GM23338 (cell line): ENCODE measurements at regions not wholly inside any gene's neighbourhood (a gene's known extent, or its start where the extent isn't known, plus 50 kb on each side); places are given as distances from the start of the nearest gene placed in this dataset.
"Not testable (repeated sequence)": the region's sequence is repeated elsewhere in the genome, so short reads cannot be mapped to it uniquely, and the experiment has no call there.

Experiments
- ATAC-seq: fragments of 200-7000 bp; cut with Tn5 transposase; 3 replicates; pipeline ENCODE4 v1.9.1; 2020
- DNase-seq: peaks from one replicate; pipeline ENCODE4 v3.0.0-alpha.2; 2015; ENCODE audit warnings: low spot score
- H2AFZ ChIP-seq: fragments of 200-600 bp; sonication (generic); 2 replicates; pipeline ENCODE4 v1.8.0; 2016; ENCODE audit warnings: antibody characterized with exemption, mild to moderate bottlenecking, moderate library complexity
- H3F3A ChIP-seq: fragments of 200-600 bp; sonication (generic); replicated peaks from 2 replicates; pipeline ENCODE4 v1.8.0; 2017; ENCODE audit warnings: antibody characterized with exemption, mixed run types, low read depth
- H3K27ac ChIP-seq: fragments of 200-600 bp; sonication (generic); 2 replicates; pipeline ENCODE4 v1.6.1; 2016; ENCODE audit warnings: low read depth
- H3K27me3 ChIP-seq: fragments of 200-600 bp; sonication (generic); 2 replicates; pipeline ENCODE4 v1.8.0; 2016; ENCODE audit warnings: mild to moderate bottlenecking, mixed run types, moderate library complexity; ENCODE audit not compliant: insufficient read depth
- H3K36me3 ChIP-seq: fragments of 200-600 bp; sonication (generic); 2 replicates; pipeline ENCODE4 v1.8.0; 2016; ENCODE audit warnings: mild to moderate bottlenecking; ENCODE audit not compliant: insufficient read depth
- H3K4me1 ChIP-seq: fragments of 200-600 bp; sonication (generic); 2 replicates; pipeline ENCODE4 v1.8.0; 2016; ENCODE audit warnings: mild to moderate bottlenecking, moderate library complexity; ENCODE audit not compliant: insufficient read depth
- H3K4me2 ChIP-seq: fragments of 200-600 bp; sonication (generic); 2 replicates; pipeline ENCODE4 v1.7.1; 2017; ENCODE audit warnings: mixed run types
- H3K4me3 ChIP-seq: fragments of 200-600 bp; sonication (generic); 2 replicates; pipeline ENCODE4 v1.6.1; 2016; ENCODE audit warnings: mixed run types
- H3K79me2 ChIP-seq: fragments of 200-600 bp; sonication (generic); replicated peaks from 2 replicates; pipeline ENCODE4 v1.8.0; 2017; ENCODE audit warnings: mild to moderate bottlenecking; ENCODE audit not compliant: insufficient read depth
- H3K9me2 ChIP-seq: fragments of 200-600 bp; sonication (generic); 2 replicates; pipeline ENCODE4 v1.8.0; 2017; ENCODE audit not compliant: insufficient read depth
- H4K20me1 ChIP-seq: fragments of 200-600 bp; sonication (generic); replicated peaks from 2 replicates; pipeline ENCODE4 v1.8.0; 2017; ENCODE audit warnings: mild to moderate bottlenecking; ENCODE audit not compliant: insufficient read depth
- H3K27ac Mint-ChIP-seq: 2 replicates; pipeline ENCODE4 v1.8.0; 2020; ENCODE audit warnings: inconsistent platforms, mild to moderate bottlenecking, moderate library complexity, mixed read lengths
- H3K27me3 Mint-ChIP-seq: 3 replicates; pipeline ENCODE4 v1.8.0; 2022; ENCODE audit warnings: low read depth, mild to moderate bottlenecking, moderate library complexity, mixed read lengths, inconsistent platforms; ENCODE audit not compliant: insufficient read depth, poor library complexity
- H3K36me3 Mint-ChIP-seq: 3 replicates; pipeline ENCODE4 v1.8.0; 2021; ENCODE audit warnings: low read depth, mild to moderate bottlenecking, inconsistent platforms, moderate library complexity, mixed read lengths
- H3K4me1 Mint-ChIP-seq: 3 replicates; pipeline ENCODE4 v1.8.0; 2020; ENCODE audit warnings: mild to moderate bottlenecking, inconsistent platforms, mixed read lengths
- H3K4me3 Mint-ChIP-seq: 3 replicates; pipeline ENCODE4 v1.8.0; 2021; ENCODE audit warnings: moderate library complexity, mild to moderate bottlenecking, inconsistent platforms, mixed read lengths
- H3K9me3 Mint-ChIP-seq: 3 replicates; pipeline ENCODE4 v1.8.0; 2020; ENCODE audit warnings: moderate library complexity, mild to moderate bottlenecking, inconsistent platforms, mixed read lengths
- CREB1 ChIP-seq: fragments of 250-450 bp; sonication (Bioruptor Pico); IDR thresholded peaks from 2 replicates; pipeline ENCODE4 v1.5.0; 2020; ENCODE audit warnings: low read depth, mild to moderate bottlenecking, moderate library complexity
- CTCF ChIP-seq, 2 experiments: fragments of 200-600 bp in 1 of 2; sonication (generic) in 1 of 2; conservative IDR thresholded peaks; 2 replicates each; pipeline versions ENCODE4 v1.5.1 to v1.6.1; 2016 to 2017; ENCODE audit warnings: antibody characterized with exemption in 2 of 2, low read depth in 2 of 2, mild to moderate bottlenecking in 2 of 2, moderate library complexity in 1 of 2
- EZH2phosphoT487 ChIP-seq: fragments of 200-600 bp; sonication (generic); IDR thresholded peaks from one replicate; pipeline ENCODE4 v1.8.1; 2018; ENCODE audit warnings: antibody characterized with exemption; ENCODE audit not compliant: unreplicated experiment
- JUNB ChIP-seq: IDR thresholded peaks from one replicate; pipeline ENCODE4 v1.6.1; 2016; ENCODE audit warnings: antibody characterized with exemption; ENCODE audit not compliant: unreplicated experiment
- NANOG ChIP-seq: IDR thresholded peaks from 2 replicates; pipeline ENCODE4 v1.6.1; 2016; ENCODE audit warnings: antibody characterized with exemption, borderline replicate concordance
- POLR2AphosphoS5 ChIP-seq: IDR thresholded peaks from 2 replicates; pipeline ENCODE4 v1.6.1; 2016; ENCODE audit warnings: antibody characterized with exemption, low read depth
- REST ChIP-seq: IDR thresholded peaks from one replicate; pipeline ENCODE4 v1.6.1; 2018; ENCODE audit warnings: antibody characterized with exemption; ENCODE audit not compliant: unreplicated experiment
- STAT1 ChIP-seq: IDR thresholded peaks from one replicate; pipeline ENCODE4 v1.6.1; 2016; ENCODE audit warnings: antibody characterized with exemption; ENCODE audit not compliant: unreplicated experiment
- ZNF331 ChIP-seq: fragments of 250-450 bp; sonication (Bioruptor Pico); IDR thresholded peaks from 2 replicates; pipeline ENCODE4 v1.5.0; 2020; ENCODE audit warnings: low read depth, mild to moderate bottlenecking, moderate library complexity

- H4K20me1 ChIP-seq, result no peaks in the 10 kb centered on the region; the same call in 1 of the 2 replicates
Observed at GRCh38 chr10:55628260-55628701, 732.8 kb downstream of the ZWINT start.

GRCh38 chr10:55627501-55628051 is 733.5 kb downstream of the ZWINT start:
- H4K20me1 ChIP-seq, result no peaks in the 10 kb centered on the region; the same call in 1 of the 2 replicates
- H3K4me3 ChIP-seq, result no peak overlapping the region
- Mint-ChIP-seq H3K9me3 (no peaks in the 10 kb centered on the region), H3K4me3 (no peak overlapping the region; the same call in 2 of the 3 replicates), H3K27ac (no peak overlapping the region), H3K36me3 (no peaks in the 10 kb centered on the region), H3K27me3 (no peaks in the 10 kb centered on the region), H3K4me1 (peaks cover 25% of the 10 kb centered on the region)
- no peak overlapping the region for H3K4me2 ChIP-seq
- no peaks in the 10 kb centered on the region for H3F3A ChIP-seq
- no peaks in the 10 kb centered on the region for H3K9me2 ChIP-seq
- H3K27me3 ChIP-seq, result no peaks in the 10 kb centered on the region
- no peak overlapping the region for H3K27ac ChIP-seq
- peaks cover 26% of the 10 kb centered on the region for H3K4me1 ChIP-seq
- ATAC-seq, result peak; percentile 31
- H3K79me2 ChIP-seq, result no peaks in the 10 kb centered on the region
- H3K36me3 ChIP-seq, result no peaks in the 10 kb centered on the region
- peak overlapping the region; percentile 87 for H2AFZ ChIP-seq
- TF ChIP-seq POLR2AphosphoS5 (0 out of 2 replicates have a peak, but pooled peaks have one; percentile 18), REST (no peak), CREB1 (CRISPR knock-in tag) (no peak), STAT1 (no peak), EZH2phosphoT487 (no peak), ZNF331 (CRISPR knock-in tag) (no peak), NANOG (no peak)
- peak; percentile 80 for DNase-seq

More at GRCh38 chr10:55628260-55628701, 732.8 kb downstream of the ZWINT start:
- Histone ChIP-seq H3K27me3 (no peaks in the 10 kb centered on the region), H3K4me2 (no peak overlapping the region), H3F3A (no peaks in the 10 kb centered on the region), H3K4me3 (no peak overlapping the region), H3K4me1 (peaks cover 25% of the 10 kb centered on the region), H3K79me2 (no peaks in the 10 kb centered on the region), H3K9me2 (no peaks in the 10 kb centered on the region; the same call in 1 of the 2 replicates), H3K36me3 (no peaks in the 10 kb centered on the region), H2AFZ (peak overlapping the region; percentile 87), H3K27ac (no peak overlapping the region)
- ATAC-seq (peak; percentile 23), DNase-seq (peak; percentile 71)
- Mint-ChIP-seq H3K36me3 (no peaks in the 10 kb centered on the region), H3K9me3 (no peaks in the 10 kb centered on the region), H3K27me3 (no peaks in the 10 kb centered on the region), H3K4me1 (peaks cover 20% of the 10 kb centered on the region), H3K27ac (no peak overlapping the region), H3K4me3 (no peak overlapping the region; the same call in 2 of the 3 replicates)
- TF ChIP-seq CTCF (conservative IDR thresholded peaks at IDR 0.05; ENCODE audit: low read depth in 2 of 2) (peak; percentile 13 to 60; a peak in 2 of 4 replicates), JUNB (no peak)

- not testable (repeated sequence) for H3K79me2 ChIP-seq, H3K4me1 ChIP-seq, H3F3A ChIP-seq, H3K9me3 Mint-ChIP-seq, H3K36me3 ChIP-seq, H4K20me1 ChIP-seq, H3K27ac ChIP-seq, H3K36me3 Mint-ChIP-seq, H3K9me2 ChIP-seq, H3K4me1 Mint-ChIP-seq, H3K27me3 ChIP-seq, H3K27me3 Mint-ChIP-seq, ATAC-seq
- DNase-seq, result peak; percentile 16
- Mint-ChIP-seq H3K4me3 (peak overlapping the region; percentile 94), H3K27ac (peak overlapping the region; percentile 72; the same call in 1 of the 2 replicates)
- Histone ChIP-seq H3K4me2 (peak overlapping the region; percentile 58), H2AFZ (peak overlapping the region; percentile 81; the same call in 1 of the 2 replicates), H3K4me3 (peak overlapping the region; percentile 67)
Observed at GRCh38 chr10:55601690-55602478, 759.2 kb downstream of the ZWINT start.
